NCI-H2171 treated with DMSO at 0.1 percent for 48 hours (cell line): ENCODE measurements at regions not wholly inside any gene's neighbourhood (a gene's known extent, or its start where the extent isn't known, plus 50 kb on each side); places are given as distances from the start of the nearest gene placed in this dataset.
"Not testable (repeated sequence)": the region's sequence is repeated elsewhere in the genome, so short reads cannot be mapped to it uniquely, and the experiment has no call there.

Source experiments
- DNase-seq: peaks from one replicate; lab custom pipeline; 2025; lab: John Stamatoyannopoulos, UW

GRCh38 chr3:74420538-74421124 is 193.8 kb downstream of the CNTN3 start:
- no peak for DNase-seq

DNA sequence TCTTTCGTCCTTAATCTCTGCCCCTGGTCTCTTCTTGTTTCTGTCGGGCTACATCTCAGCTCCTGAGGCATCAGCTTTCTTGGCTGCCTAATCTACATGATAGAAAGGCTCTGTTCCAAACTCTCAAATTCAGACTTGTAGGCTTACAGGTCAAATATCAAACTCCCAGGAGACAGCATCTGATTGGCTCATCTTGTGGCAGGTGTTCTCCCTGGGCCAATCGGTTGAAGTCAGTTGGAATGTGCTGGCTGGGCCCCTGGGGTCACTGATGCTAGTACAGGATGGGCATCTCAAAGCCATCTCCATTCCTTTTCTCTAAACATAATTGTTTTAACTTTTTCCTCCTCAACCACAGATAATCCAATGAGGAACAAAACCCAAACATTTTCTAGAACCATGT is 198.7 kb downstream of the CNTN3 start:
- DNase-seq: no peak

DNA sequence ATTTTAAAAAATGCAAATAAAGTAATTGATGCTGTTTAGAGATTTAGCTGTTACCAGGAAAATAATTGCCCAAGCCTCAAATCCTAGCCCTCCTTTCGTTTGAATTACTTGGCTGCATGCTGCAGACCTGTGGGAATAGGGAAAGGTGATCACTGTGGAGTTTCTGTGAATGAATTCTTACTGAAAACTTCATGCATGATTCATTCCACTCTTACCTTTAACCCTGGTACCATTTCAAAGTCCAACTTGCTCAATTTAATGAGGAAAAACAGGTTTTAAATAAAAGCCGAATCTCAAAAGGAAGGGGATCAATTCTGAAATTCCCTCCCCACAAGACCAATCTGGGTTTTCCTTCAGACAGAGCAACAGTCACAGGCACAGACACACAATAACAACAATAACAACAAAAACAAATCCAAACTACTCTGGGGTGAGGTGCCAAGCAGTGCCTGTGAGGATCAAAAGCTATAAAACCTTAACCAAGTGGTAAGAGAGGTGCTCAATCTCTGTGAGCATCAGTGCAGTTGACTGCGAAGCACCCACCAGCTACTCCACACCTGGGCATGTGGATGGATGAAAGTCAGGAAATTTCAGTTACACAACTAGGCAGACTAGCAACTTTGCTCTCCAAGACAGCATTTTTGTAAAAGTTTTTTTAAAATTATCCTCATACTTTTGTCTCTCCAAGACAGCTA is 200.8 kb downstream of the CNTN3 start:
- DNase-seq: no peak

- DNase-seq: no peak
Measured at GRCh38 chr3:74410276-74410941, 204.1 kb downstream of the CNTN3 start.

DNA sequence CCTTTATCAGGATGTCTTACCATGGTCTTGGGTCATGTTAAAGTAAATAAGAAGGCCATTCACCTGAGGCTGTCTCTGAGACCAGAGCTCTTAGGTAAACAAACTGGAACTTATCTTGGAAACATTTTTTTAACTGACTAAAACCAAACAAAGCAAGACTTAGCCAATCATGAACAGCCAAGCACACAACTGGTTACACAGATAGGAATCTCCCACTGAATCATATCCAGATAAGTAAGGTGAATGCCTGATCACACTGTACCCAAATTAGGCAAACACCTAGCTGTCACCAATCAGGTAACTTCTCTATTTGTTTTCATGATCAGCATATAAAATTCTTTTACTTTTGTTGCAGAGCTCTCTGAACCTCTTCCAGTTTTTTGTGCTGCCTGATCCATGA is 205.4 kb downstream of the CNTN3 start:
- DNase-seq: no peak

GRCh38 chr3:74403307-74403706 is 211.2 kb downstream of the CNTN3 start:
- no peak for DNase-seq

GRCh38 chr3:74402821-74403220 is 211.6 kb downstream of the CNTN3 start:
- DNase-seq: no peak

DNA sequence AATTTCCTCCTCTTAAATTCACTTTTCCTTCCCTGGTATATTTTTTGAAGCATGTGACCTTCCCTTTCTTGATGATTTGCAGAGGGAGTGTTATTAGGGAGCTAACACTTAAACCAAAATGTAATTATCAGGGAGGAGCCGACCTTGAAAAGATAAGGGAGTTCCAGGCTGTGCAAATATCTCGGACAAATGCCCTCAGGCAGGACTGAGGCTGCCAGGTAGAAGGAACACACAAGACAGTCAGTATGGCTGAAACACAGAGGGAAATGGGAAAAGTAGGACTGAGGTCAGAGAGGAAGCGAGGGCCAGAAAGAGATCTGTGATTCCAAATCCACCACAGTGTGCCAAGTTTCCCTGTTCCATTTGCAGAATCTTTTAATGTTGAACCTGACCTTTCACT is 221.0 kb downstream of the CNTN3 start:
- DNase-seq: no peak

DNA sequence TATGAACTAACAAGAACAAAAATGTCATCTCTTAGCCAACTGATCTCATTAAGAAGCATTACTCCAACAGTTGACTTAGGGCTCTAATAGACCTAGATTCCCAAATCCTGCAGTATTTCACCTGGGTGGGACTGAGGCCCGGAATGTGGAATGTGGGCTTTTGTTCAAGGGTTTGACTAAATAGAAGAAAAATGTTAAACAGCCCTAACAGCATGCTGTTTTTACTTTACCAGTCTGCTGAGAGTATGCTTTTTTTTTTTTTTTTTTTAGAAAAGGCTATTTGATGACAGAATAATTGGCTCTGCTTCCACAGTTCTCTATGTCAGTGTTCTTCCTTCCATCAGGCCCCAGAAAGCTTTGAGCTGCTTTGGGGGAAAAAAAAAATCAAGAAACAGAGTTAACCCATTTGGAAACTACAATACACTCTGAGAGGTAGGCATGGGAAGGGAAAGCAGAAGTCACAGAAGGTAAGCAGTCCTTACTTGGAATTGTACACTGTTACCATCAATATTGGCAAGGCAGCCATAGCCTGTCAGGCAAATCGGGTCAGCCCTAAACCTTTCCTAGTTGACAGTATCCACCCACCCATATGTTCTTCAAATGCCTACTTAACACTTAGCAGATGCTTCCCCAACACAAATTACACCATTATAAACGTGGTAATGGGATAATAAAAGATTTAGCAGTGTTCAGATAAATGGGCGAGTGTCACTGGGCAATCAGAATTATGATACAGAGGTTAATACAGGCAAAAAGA is 224.2 kb downstream of the CNTN3 start:
- DNase-seq: no peak

GRCh38 chr3:74387111-74387735 is 227.2 kb downstream of the CNTN3 start:
- no peak for DNase-seq

DNA sequence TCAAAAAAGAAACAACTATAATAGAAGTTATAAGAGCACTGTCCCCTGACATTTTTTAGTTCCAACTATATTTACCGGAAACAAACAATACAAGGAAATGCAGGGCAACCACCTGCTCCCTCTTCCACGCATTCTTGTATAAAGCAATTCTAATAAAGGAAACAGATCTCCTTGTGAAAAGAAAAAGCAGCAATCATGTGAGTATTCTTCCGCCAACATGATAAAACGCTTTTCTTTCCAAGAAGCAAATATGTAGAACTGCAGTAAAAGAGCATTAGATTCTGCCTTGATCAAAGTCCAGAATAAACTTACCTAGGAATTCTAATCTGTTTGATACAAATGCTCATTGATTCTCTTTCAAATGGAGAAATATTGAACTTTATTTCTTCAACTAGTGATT is 230.3 kb downstream of the CNTN3 start:
- no peak for DNase-seq

GRCh38 chr3:74377669-74378068 is 236.8 kb downstream of the CNTN3 start:
- no peak for DNase-seq

GRCh38 chr3:74376323-74376722 is 238.1 kb downstream of the CNTN3 start:
- not testable (repeated sequence) for DNase-seq

GRCh38 chr3:74375653-74376052 is 238.8 kb downstream of the CNTN3 start:
- no peak for DNase-seq

DNA sequence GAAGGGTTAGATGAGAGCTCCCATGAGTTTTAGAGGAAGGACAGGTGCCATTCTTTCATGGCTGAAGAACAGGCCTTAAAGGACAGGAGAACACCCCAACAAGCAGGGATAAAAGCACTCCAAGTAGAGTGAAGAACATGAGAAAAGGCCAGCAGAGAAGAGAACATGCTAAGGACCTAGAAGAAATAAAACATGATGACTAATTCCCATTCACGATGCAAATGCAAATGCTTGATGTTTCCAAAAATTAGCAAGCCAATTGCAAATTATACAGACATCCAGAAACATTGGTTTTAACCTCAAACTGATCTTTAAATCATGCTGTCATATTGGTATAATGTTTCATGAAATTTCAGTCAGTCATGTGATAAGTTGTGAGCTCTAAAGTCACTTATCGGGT is 241.7 kb downstream of the CNTN3 start:
- DNase-seq: no peak

GRCh38 chr3:74370342-74370741 is 244.1 kb downstream of the CNTN3 start:
- DNase-seq: no peak

- no peak for DNase-seq
Measured at GRCh38 chr3:74366331-74366730, 248.1 kb downstream of the CNTN3 start.

DNA sequence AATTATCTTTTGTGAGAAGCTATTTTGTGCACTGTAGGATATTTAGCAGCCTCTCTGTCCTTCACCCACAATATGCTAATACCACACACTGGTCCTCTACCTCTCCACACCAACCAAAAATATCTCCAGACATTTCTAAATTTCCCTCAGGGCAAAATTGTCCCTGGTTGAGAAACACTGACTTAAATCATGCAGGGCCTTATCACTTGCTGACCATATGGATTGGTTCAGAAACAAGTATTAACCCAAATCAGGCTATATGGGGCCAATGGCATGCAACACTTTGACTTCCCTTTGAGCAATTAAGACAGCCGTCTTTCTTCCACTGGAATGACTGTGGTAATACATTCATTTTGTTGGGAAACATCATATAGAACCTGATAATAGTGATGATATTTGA is 251.1 kb downstream of the CNTN3 start:
- DNase-seq: no peak

DNA sequence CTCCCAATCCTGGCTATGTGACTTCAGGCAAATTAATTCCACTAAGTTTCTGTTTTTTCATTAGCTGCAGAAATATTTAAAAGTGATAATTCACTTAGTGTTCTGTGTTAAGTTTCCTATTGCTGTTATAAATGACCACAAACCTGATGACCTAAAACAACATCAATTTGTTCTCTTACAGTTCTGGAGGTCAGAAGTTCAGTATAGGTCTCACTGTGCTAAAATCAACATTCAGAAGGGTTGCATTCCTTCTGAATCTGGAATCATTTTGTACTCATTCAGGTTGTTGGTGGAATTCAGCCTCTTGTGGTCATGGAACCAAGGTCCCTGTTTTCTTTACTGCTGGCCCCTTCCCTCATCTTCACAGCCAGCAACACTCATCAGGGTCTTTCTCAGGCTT is 254.1 kb downstream of the CNTN3 start:
- no peak for DNase-seq

DNA sequence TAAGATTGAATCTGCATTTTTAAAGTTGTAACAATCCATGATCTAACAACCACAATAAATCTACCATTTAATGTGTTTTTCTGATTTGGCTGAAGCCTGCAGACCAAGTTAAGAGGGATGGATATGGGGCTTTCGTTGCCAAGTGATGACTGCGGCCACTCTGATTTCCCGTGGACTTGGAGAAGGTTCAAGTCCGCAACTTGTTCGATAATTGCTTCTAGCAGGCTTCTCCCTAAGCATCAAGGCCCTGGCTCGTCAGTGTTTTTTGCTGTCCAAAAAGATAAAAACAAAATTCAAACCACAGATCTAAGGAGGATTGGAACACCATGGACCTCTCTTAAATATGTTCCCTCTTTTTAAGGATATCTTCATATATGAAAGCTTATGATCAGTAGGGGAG is 256.6 kb downstream of the CNTN3 start:
- no peak for DNase-seq

DNA sequence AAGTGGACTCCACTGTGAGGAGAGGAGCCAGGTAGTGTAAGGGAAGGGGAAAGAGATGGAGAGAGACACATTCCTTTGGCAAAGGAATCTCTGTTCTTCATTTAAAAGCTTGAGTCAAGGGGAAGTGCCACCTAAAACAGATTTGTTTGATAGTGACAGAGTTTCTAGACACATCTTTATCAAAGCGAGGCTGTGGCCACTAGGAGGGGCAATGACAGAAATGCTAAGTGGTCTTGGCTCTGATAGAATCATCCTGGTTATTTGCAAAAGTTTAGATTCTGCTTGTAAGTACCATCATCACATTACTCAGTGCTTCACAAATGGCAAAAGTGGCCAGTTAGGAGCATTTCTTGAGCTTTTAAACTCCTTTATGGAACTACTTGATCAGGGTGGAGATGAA is 261.4 kb downstream of the CNTN3 start:
- DNase-seq: no peak

DNA sequence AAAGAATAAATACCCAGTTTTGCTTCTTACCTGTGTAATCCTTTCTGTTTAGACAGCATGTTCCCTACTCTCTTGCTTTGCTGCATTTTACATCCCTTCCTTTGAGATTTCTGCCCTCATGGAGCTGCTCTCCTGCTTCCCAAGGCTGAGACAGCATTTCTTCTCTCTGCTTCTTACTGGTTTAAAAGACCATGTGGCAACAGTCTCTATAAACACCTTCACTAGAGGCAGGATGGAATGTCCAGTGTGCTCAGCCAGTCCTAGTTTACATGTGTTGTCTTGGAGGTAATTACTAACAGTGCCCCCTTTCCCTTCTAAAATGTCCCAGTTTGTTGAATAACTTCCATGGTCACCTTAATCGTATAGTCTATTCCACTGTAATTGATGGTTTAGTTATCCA is 262.3 kb downstream of the CNTN3 start:
- DNase-seq: no peak
